DND-41 (cell line): ENCODE measurements at regions not wholly inside any gene's neighbourhood (a gene's known extent, or its start where the extent isn't known, plus 50 kb on each side); places are given as distances from the start of the nearest gene placed in this dataset.

ENCODE experiments used
- ATAC-seq: fragments of 200-7000 bp; cut with Tn5 transposase; 3 replicates; pipeline ENCODE4 v1.9.1; 2021; ENCODE audit warnings: low read depth; ENCODE audit not compliant: insufficient read depth
- DNase-seq: peaks from one replicate; pipeline ENCODE4 v3.0.0-alpha.2; 2020
- H2AFZ ChIP-seq: 2 replicates; pipeline ENCODE4 v1.6.0; 2012; ENCODE audit warnings: low read depth, low read length
- H3K27ac ChIP-seq: 2 replicates; pipeline ENCODE4 v1.5.1; 2012; ENCODE audit warnings: low read length, inconsistent platforms
- H3K27me3 ChIP-seq: fragments of 200-600 bp; sonication (generic); 2 replicates; pipeline ENCODE4 v1.6.0; 2012; ENCODE audit warnings: low read length, mild to moderate bottlenecking, inconsistent platforms; ENCODE audit not compliant: insufficient read depth, poor library complexity
- H3K36me3 ChIP-seq: 2 replicates; pipeline ENCODE4 v1.5.1; 2012; ENCODE audit warnings: low read length, inconsistent platforms; ENCODE audit not compliant: insufficient read depth
- H3K4me1 ChIP-seq: 2 replicates; pipeline ENCODE4 v1.5.1; 2012; ENCODE audit warnings: mild to moderate bottlenecking, low read length; ENCODE audit not compliant: insufficient read depth
- H3K4me2 ChIP-seq: 2 replicates; pipeline ENCODE4 v1.6.0; 2012; ENCODE audit warnings: mild to moderate bottlenecking, moderate library complexity, low read length, inconsistent platforms; ENCODE audit not compliant: insufficient read depth
- H3K4me3 ChIP-seq, 2 experiments: fragments of 200-600 bp in 1 of 2; shearing (Covaris generic) in 1 of 2; 2 replicates each; pipeline ENCODE4 v1.5.1; 2012 to 2016; ENCODE audit warnings: inconsistent platforms in 2 of 2, low read length in 2 of 2, mild to moderate bottlenecking in 2 of 2, low read depth in 1 of 2, moderate library complexity in 1 of 2
- H3K79me2 ChIP-seq: 2 replicates; pipeline ENCODE4 v1.6.0; 2012; ENCODE audit warnings: low read length, inconsistent platforms; ENCODE audit not compliant: insufficient read depth
- H3K9ac ChIP-seq: 2 replicates; pipeline ENCODE4 v1.6.0; 2012; ENCODE audit warnings: low read depth, mild to moderate bottlenecking, inconsistent platforms, low read length, moderate library complexity
- H3K9me3 ChIP-seq: 2 replicates; pipeline ENCODE4 v1.5.1; 2012; ENCODE audit warnings: low read length, moderate library complexity, mild to moderate bottlenecking, inconsistent platforms; ENCODE audit not compliant: insufficient read depth, severe bottlenecking
- H4K20me1 ChIP-seq: 2 replicates; pipeline ENCODE4 v1.6.0; 2012; ENCODE audit warnings: low read length; ENCODE audit not compliant: insufficient read depth
- CTCF ChIP-seq: IDR thresholded peaks from 2 replicates; pipeline ENCODE4 v1.5.1; 2012; ENCODE audit warnings: borderline replicate concordance, low read length, moderate library complexity, mild to moderate bottlenecking; ENCODE audit not compliant: poor library complexity, severe bottlenecking; ENCODE audit errors: extremely low read depth
- EZH2 ChIP-seq: IDR thresholded peaks from 3 replicates; pipeline ENCODE4 v1.6.1; 2012; ENCODE audit warnings: borderline replicate concordance, low read depth, mild to moderate bottlenecking, moderate library complexity, low read length, inconsistent platforms; ENCODE audit not compliant: severe bottlenecking

DNA sequence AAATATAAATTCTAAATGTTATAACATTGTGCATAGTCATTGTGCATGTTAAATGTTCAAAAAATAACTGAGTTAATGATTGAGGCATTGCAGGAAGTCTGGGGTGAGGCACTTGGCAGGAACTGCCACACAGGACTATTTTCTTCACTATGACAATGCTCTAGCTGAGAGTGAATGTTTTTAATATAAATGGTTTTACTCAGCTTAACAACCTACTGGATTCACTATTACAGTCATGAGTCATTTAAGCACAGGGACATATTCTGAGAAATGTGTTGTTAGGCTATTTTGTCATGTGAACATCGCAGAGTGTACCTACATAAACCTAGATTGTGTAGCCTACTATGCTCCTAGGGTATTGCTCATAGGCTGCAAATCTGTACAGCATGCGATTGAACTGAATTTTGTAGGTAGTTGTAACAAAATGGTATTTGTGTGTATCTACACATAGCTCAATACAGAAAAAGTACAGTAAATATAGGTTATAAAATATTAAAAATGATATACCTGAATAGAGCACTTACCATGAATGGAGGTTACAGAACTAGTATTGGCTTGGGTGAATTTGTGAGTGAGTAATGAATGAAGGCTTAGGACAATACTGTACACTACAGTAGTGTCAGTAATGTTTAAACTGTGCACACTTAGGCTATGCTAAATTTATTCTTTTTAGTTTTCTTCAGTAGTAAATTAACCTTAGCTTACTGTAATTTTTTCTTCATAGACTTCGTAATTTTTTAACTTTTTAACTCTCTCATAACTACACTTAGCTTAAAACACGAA is 346.1 kb upstream of the PTGER4 start:
- ATAC-seq = 0 out of 3 replicates have a peak, but pooled peaks have one; percentile 24
- no peaks in the 10 kb centered on the region for H3K36me3 ChIP-seq
- no peak for TF ChIP-seq EZH2
- no peak for TF ChIP-seq CTCF

GRCh38 chr5:40332970-40333369 is 346.7 kb upstream of the PTGER4 start:
- Histone ChIP-seq H3K27me3 (no peaks in the 10 kb centered on the region), H3K36me3 (no peaks in the 10 kb centered on the region), H4K20me1 (no peaks in the 10 kb centered on the region), H2AFZ (no peak overlapping the region), H3K79me2 (no peaks in the 10 kb centered on the region), H3K9me3 (no peaks in the 10 kb centered on the region), H3K9ac (no peak overlapping the region), H3K4me3 (no peak overlapping the region), H3K4me1 (peaks cover 10% of the 10 kb centered on the region; the same call in 1 of the 2 replicates), H3K4me2 (no peak overlapping the region), H3K27ac (no peak overlapping the region)
- TF ChIP-seq CTCF (no peak), EZH2 (no peak)
- DNase-seq (no peak), ATAC-seq (no peak)

More for the DNA sequence above, 346.1 kb upstream of the PTGER4 start:
- Histone ChIP-seq H3K4me2 (no peak overlapping the region), H3K4me1 (peaks cover 10% of the 10 kb centered on the region; the same call in 1 of the 2 replicates), H3K9me3 (no peaks in the 10 kb centered on the region), H3K27me3 (no peaks in the 10 kb centered on the region), H3K9ac (no peak overlapping the region), H3K27ac (no peak overlapping the region), H3K79me2 (no peaks in the 10 kb centered on the region), H3K4me3 (no peak overlapping the region), H4K20me1 (no peaks in the 10 kb centered on the region), H2AFZ (no peak overlapping the region)
- no peak for DNase-seq

- ATAC-seq = no peak
- H3K4me3 ChIP-seq = no peak overlapping the region
- DNase-seq = no peak
- H3K27ac ChIP-seq = no peak overlapping the region
- no peak overlapping the region for H3K9ac ChIP-seq
- TF ChIP-seq CTCF (no peak), EZH2 (no peak)
- no peaks in the 10 kb centered on the region for H3K36me3 ChIP-seq
- no peaks in the 10 kb centered on the region for H3K27me3 ChIP-seq
- H3K4me1 ChIP-seq = peaks cover 10% of the 10 kb centered on the region; the same call in 1 of the 2 replicates
- H2AFZ ChIP-seq = no peak overlapping the region; the same call in 1 of the 2 replicates
- H3K79me2 ChIP-seq = no peaks in the 10 kb centered on the region
- H4K20me1 ChIP-seq = no peaks in the 10 kb centered on the region
- no peaks in the 10 kb centered on the region for H3K9me3 ChIP-seq
- H3K4me2 ChIP-seq = no peak overlapping the region
These were observed 348.1 kb upstream of the PTGER4 start for GRCh38 chr5:40331616-40332015.
